Tibial artery (tissue), 4 donors: ENCODE measurements at regions not wholly inside any gene's neighbourhood (a gene's known extent, or its start where the extent isn't known, plus 50 kb on each side); places are given as distances from the start of the nearest gene placed in this dataset.

Experiments
- DNase-seq, 2 donors: peaks; one replicate each; pipeline ENCODE4 v3.0.0-alpha.2; 2019
- H3K27ac ChIP-seq, 2 donors: fragments of 200-600 bp; sonication (generic) in 1 of 2; 1 replicate in 1 of 2; 2 replicates in 1 of 2; pipeline ENCODE4 v1.5.1; 2018 to 2019; ENCODE audit warnings: mild to moderate bottlenecking in 1 of 2
- H3K27me3 ChIP-seq, 2 donors: fragments of 200-600 bp; sonication (generic) in 1 of 2; one replicate each; pipeline versions ENCODE4 v1.5.1 to v1.6.0; 2016 to 2019
- H3K36me3 ChIP-seq, 3 donors: fragments of 200-600 bp; sonication (generic) in 2 of 3; one replicate each; pipeline ENCODE4 v1.5.1; 2016 to 2019; ENCODE audit warnings: mild to moderate bottlenecking in 2 of 3
- H3K4me1 ChIP-seq, 4 donors: fragments of 200-600 bp; sonication (generic) in 2 of 4; 1 replicate in 3 of 4; 2 replicates in 1 of 4; pipeline ENCODE4 v1.5.1; 2016 to 2019
- H3K4me3 ChIP-seq, 2 donors: fragments of 200-600 bp; sonication (generic) in 1 of 2; 1 replicate in 1 of 2; 2 replicates in 1 of 2; pipeline ENCODE4 v1.5.1; 2018 to 2019; ENCODE audit warnings: mild to moderate bottlenecking in 2 of 2
- H3K9me3 ChIP-seq, 3 donors: fragments of 200-600 bp; sonication (generic) in 1 of 3; one replicate each; pipeline ENCODE4 v1.5.1; 2016 to 2019
- intact Hi-C: fragments of 100-400 bp; cut with DNase I; formaldehyde crosslinking; loops from one replicate; pipeline ENCODE4 v1.15.0; 2023; ENCODE audit warnings: low total_unique reads
- TF ChIP-seq, protein P1 (sequence below), 2 experiments: fragments of 200-600 bp in 1 of 2; fragments of 450-650 bp in 1 of 2; IDR thresholded peaks; one replicate each; pipeline ENCODE4 v1.5.1; 2017 to 2019; ENCODE audit warnings: antibody characterized with exemption in 2 of 2, mild to moderate bottlenecking in 1 of 2, moderate library complexity in 1 of 2

DNA sequence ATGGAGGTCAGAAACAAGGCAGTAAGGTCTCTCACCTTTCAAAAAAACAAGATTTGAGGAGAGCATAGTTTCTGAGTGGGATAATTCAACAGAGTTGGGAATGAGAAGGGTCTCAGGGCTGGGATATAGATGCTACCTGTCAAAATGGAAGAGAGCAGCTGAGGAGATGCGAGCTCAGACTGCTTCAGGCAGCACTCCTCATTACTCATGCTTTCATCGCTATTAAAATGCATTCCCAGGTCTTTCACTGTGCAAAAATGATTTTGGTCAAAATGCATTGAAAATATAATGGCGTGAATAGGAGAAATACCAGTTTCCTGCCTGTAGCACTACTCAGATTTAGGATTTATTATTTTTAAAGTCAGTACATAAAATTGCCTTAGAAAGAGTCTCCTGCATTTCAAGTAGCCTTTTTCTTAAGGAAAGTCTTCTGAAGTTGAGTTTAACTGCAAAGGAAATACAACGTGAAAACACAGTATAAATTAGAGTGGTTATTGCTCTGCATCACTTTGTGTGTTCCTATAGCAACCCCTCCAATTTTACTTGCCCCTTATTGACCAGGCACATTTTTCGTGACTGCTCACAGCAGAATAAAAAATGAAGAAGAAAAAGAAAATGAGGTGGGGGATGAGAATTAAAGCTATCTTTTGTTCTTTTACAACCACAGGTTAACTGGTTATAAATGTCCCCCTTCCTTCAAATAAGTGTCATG, 724.8 kb upstream of the SEMA6A start:
- Histone ChIP-seq H3K27ac (no peak overlapping the region), H3K4me1 (no peaks in the 10 kb centered on the region), H3K36me3 (no peaks in the 10 kb centered on the region), H3K9me3 (peaks cover 0 to 3% (median 0%) of the 10 kb centered on the region in 3 donors), H3K4me3 (no peak overlapping the region), H3K27me3 (no peaks in the 10 kb centered on the region)
- TF ChIP-seq, protein P1, sequence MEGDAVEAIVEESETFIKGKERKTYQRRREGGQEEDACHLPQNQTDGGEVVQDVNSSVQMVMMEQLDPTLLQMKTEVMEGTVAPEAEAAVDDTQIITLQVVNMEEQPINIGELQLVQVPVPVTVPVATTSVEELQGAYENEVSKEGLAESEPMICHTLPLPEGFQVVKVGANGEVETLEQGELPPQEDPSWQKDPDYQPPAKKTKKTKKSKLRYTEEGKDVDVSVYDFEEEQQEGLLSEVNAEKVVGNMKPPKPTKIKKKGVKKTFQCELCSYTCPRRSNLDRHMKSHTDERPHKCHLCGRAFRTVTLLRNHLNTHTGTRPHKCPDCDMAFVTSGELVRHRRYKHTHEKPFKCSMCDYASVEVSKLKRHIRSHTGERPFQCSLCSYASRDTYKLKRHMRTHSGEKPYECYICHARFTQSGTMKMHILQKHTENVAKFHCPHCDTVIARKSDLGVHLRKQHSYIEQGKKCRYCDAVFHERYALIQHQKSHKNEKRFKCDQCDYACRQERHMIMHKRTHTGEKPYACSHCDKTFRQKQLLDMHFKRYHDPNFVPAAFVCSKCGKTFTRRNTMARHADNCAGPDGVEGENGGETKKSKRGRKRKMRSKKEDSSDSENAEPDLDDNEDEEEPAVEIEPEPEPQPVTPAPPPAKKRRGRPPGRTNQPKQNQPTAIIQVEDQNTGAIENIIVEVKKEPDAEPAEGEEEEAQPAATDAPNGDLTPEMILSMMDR (IDR thresholded peaks at IDR 0.05) = no peak
- intact Hi-C loops = no loop called here
- no peak for DNase-seq

DNA sequence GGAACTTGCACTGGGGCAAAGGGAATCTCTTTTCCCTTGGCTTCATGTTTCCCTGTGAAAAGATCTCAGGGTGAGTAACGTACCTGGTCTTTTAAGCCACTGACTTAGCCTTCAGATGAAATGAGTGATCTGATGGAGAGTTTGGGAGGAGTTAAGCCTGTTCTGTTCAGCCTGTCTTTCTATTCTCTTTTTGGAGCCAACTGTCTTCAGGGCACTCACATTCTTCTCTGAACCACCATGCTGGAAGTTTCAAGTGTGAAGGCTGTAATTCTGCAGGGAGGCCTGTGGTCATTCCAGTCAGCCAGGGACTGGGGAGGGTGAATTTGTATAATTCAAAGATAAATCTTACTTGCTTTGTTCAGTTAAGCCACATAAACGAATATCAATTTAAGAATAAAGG, 722.2 kb upstream of the SEMA6A start:
- Histone ChIP-seq H3K27ac (no peak overlapping the region), H3K9me3 (peaks cover 0 to 7% (median 0%) of the 10 kb centered on the region in 3 donors), H3K4me3 (no peak overlapping the region), H3K27me3 (no peaks in the 10 kb centered on the region), H3K36me3 (no peaks in the 10 kb centered on the region), H3K4me1 (no peaks in the 10 kb centered on the region)
- DNase-seq = no peak
- intact Hi-C loops = no loop called here
- TF ChIP-seq, protein P1 (IDR thresholded peaks at IDR 0.05) = no peak

DNA sequence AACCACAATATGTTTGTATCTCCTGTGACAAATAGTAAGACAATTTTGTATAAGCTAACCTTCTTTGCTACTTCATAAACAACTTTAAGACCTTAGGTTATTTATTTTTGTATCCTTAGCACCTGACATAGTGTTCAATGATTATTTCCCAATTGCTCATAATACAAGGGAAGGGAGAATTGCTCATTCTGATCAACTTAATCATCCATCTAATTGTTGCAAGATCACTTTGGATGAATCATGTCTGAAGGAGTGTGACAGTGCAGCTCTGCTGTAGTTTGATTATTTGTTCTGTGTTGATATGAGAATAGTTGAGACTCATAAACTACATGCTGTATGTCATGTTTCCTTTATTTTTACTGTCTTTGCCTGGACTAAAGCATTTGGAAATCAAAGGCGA, 721.3 kb upstream of the SEMA6A start:
- Histone ChIP-seq H3K4me1 (no peaks in the 10 kb centered on the region), H3K9me3 (peaks cover 0 to 7% (median 0%) of the 10 kb centered on the region in 3 donors), H3K27me3 (no peaks in the 10 kb centered on the region), H3K4me3 (no peak overlapping the region), H3K27ac (no peak overlapping the region), H3K36me3 (no peaks in the 10 kb centered on the region)
- intact Hi-C loops = no loop called here
- DNase-seq = no peak
- TF ChIP-seq, protein P1 (IDR thresholded peaks at IDR 0.05) = no peak

DNA sequence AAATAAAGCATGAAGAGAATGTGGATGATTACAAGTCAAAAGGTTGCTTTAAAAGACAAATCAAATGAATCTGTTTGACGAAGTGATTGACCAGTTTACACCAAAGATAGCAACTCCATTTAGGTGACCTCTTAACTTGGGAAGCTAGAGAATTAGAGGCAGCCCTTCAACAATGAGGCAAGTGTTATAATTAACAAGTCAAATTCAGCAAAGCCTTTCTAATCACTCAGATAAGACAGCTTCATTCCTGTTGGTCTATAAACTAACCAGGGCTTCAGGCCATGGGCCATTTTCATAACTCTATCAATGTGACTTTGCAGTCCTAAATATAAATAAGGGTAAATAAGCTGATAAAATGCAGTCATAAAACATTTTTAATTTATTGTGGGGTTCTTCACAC, 712.2 kb upstream of the SEMA6A start:
- Histone ChIP-seq H3K9me3 (no peaks in the 10 kb centered on the region), H3K4me1 (no peaks in the 10 kb centered on the region), H3K4me3 (no peak overlapping the region), H3K27me3 (no peaks in the 10 kb centered on the region), H3K36me3 (no peaks in the 10 kb centered on the region), H3K27ac (no peak overlapping the region)
- TF ChIP-seq, protein P1 (IDR thresholded peaks at IDR 0.05) = no peak
- no peak for DNase-seq
- intact Hi-C loops = no loop called here

DNA sequence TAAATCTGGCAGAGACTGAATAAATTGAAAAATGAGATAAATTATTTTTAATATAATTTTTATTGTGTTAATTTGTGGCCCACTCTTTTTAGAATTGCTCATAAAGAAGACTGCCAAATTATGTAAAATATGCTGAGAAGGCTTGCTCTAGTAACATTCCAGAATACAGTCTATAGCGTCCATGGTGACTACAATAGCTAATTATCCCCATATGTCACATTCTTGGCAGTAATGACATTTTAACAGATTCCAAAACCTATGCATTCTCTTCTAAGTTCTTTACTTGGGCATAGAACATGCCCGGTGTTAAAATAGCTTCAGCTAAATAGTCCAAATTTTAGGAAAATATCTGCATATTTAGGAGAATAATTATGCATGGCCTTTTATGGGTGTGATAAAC, 697.0 kb upstream of the SEMA6A start:
- intact Hi-C loops = no loop called here
- TF ChIP-seq, protein P1 (IDR thresholded peaks at IDR 0.05) = no peak
- no peak for DNase-seq

More for the DNA sequence above, 697.0 kb upstream of the SEMA6A start:
- Histone ChIP-seq H3K4me1 (no peaks in the 10 kb centered on the region), H3K27ac (no peak overlapping the region), H3K4me3 (no peak overlapping the region), H3K27me3 (no peaks in the 10 kb centered on the region), H3K9me3 (no peaks in the 10 kb centered on the region), H3K36me3 (no peaks in the 10 kb centered on the region)
